GM21526 (cell line): ENCODE measurements at regions not wholly inside any gene's neighbourhood (a gene's known extent, or its start where the extent isn't known, plus 50 kb on each side); places are given as distances from the start of the nearest gene placed in this dataset.
A peak's percentile ranks its signal among the peaks of the same experiment; 100 is the strongest.
"Not testable (repeated sequence)": the region's sequence is repeated elsewhere in the genome, so short reads cannot be mapped to it uniquely, and the experiment has no call there.

ENCODE experiments used
- ATAC-seq: cut with Tn5 transposase; IDR thresholded peaks from one replicate; pipeline ENCODE4 v1.9.1; 2021; ENCODE audit warnings: moderate library complexity; ENCODE audit not compliant: unreplicated experiment, low FRiP score

- ATAC-seq: no peak
Measured at GRCh38 chr6:142631517-142632385, 313.2 kb downstream of the HIVEP2 start.

GRCh38 chr6:142633317-142633716 lies 311.7 kb downstream of the HIVEP2 start:
- ATAC-seq: no peak

GRCh38 chr6:142635130-142635529 lies 309.8 kb downstream of the HIVEP2 start:
- no peak for ATAC-seq

GRCh38 chr6:142637624-142638351 lies 307.2 kb downstream of the HIVEP2 start:
- ATAC-seq: no peak

- no peak for ATAC-seq
Measured at GRCh38 chr6:142642651-142643050, 302.3 kb downstream of the HIVEP2 start.

- ATAC-seq: no peak
Measured at GRCh38 chr6:142644866-142645265, 300.1 kb downstream of the HIVEP2 start.

- ATAC-seq: no peak
Measured at GRCh38 chr6:142645663-142646062, 299.3 kb downstream of the HIVEP2 start.

- ATAC-seq: no peak
Measured at GRCh38 chr6:142647449-142648035, 297.4 kb downstream of the HIVEP2 start.

GRCh38 chr6:142648036-142648451 lies 296.9 kb downstream of the HIVEP2 start:
- ATAC-seq: no peak

GRCh38 chr6:142648526-142648925 lies 296.4 kb downstream of the HIVEP2 start:
- ATAC-seq: no peak

- ATAC-seq: not testable (repeated sequence)
Measured at GRCh38 chr6:142649438-142650234, 295.3 kb downstream of the HIVEP2 start.

GRCh38 chr6:142651384-142651783 lies 293.6 kb downstream of the HIVEP2 start:
- ATAC-seq: no peak

GRCh38 chr6:142653710-142654420 lies 291.1 kb downstream of the HIVEP2 start:
- ATAC-seq: no peak

- no peak for ATAC-seq
Measured at GRCh38 chr6:142659661-142660060, 285.3 kb downstream of the HIVEP2 start.

- ATAC-seq: no peak
Measured at GRCh38 chr6:142665393-142665792, 279.6 kb downstream of the HIVEP2 start.

GRCh38 chr6:142666599-142667185 lies 278.3 kb downstream of the HIVEP2 start:
- ATAC-seq: no peak

GRCh38 chr6:142669471-142670351 lies 275.3 kb downstream of the HIVEP2 start:
- ATAC-seq: no peak

- ATAC-seq: peak; percentile 60
Measured at GRCh38 chr6:142671791-142672190, 273.2 kb downstream of the HIVEP2 start.

GRCh38 chr6:142675517-142675916 lies 269.5 kb downstream of the HIVEP2 start:
- ATAC-seq: no peak
